CD4-positive, alpha-beta T cell (primary cell): ENCODE measurements at regions not wholly inside any gene's neighbourhood (a gene's known extent, or its start where the extent isn't known, plus 50 kb on each side); places are given as distances from the start of the nearest gene placed in this dataset.

Experiments used
- ATAC-seq: fragments of 200-7000 bp; cut with Tn5 transposase; one replicate; pipeline ENCODE4 v1.10.0; 2022; ENCODE audit warnings: mild to moderate bottlenecking; ENCODE audit not compliant: poor library complexity
- CTCF ChIA-PET: fragments of 350-600 bp; sonication (Branson Sonifier 250); formaldehyde crosslinking; loops from one replicate; lab custom pipeline; 2021; ENCODE audit warnings: antibody characterized with exemption, inconsistent platforms; lab: Charles Lee
- POLR2A ChIA-PET: fragments of 350-600 bp; sonication (Branson Sonifier 250); formaldehyde crosslinking; loops from one replicate; lab custom pipeline; 2021; ENCODE audit warnings: antibody characterized with exemption, inconsistent platforms; lab: Charles Lee
- DNase-seq, 14 experiments: peaks; one replicate each; pipeline ENCODE4 v3.0.0-alpha.2; 2013 to 2020; ENCODE audit warnings: mixed read lengths in 2 of 14
- H3K27ac ChIP-seq, 2 donors: one replicate each; pipeline versions ENCODE4 v1.5.1 to v1.7.0; 2013; ENCODE audit warnings: low read length in 2 of 2, low read depth in 1 of 2, mild to moderate bottlenecking in 1 of 2
- H3K27me3 ChIP-seq, 2 experiments: 1 replicate in 1 of 2; 2 replicates in 1 of 2; pipeline versions ENCODE4 v1.6.1 to v1.7.0; 2013; ENCODE audit warnings: low read length in 2 of 2, control low read depth in 1 of 2, mild to moderate bottlenecking in 1 of 2, moderate library complexity in 1 of 2; ENCODE audit not compliant: insufficient read depth in 2 of 2, control insufficient read depth in 1 of 2
- H3K36me3 ChIP-seq: one replicate; pipeline ENCODE4 v1.6.1; 2013; ENCODE audit warnings: low read length, control low read depth; ENCODE audit not compliant: insufficient read depth
- H3K4me1 ChIP-seq: one replicate; pipeline ENCODE4 v1.6.1; 2013; ENCODE audit warnings: low read length, control low read depth; ENCODE audit not compliant: insufficient read depth
- H3K4me3 ChIP-seq: one replicate; pipeline ENCODE4 v1.5.1; 2013; ENCODE audit warnings: mild to moderate bottlenecking, low read length, moderate library complexity
- H3K9me3 ChIP-seq, 2 experiments: 1 replicate in 1 of 2; 2 replicates in 1 of 2; pipeline versions ENCODE4 v1.6.1 to v1.7.0; 2013; ENCODE audit warnings: low read length in 2 of 2, mild to moderate bottlenecking in 2 of 2, control low read depth in 1 of 2, moderate library complexity in 1 of 2; ENCODE audit not compliant: control insufficient read depth in 1 of 2, insufficient read depth in 1 of 2
- H3K27ac Mint-ChIP-seq: one replicate; pipeline ENCODE4 v1.8.0; 2020; ENCODE audit warnings: mixed read lengths
- H3K27me3 Mint-ChIP-seq: one replicate; pipeline ENCODE4 v1.8.0; 2021; ENCODE audit warnings: mixed read lengths
- H3K36me3 Mint-ChIP-seq: one replicate; pipeline ENCODE4 v1.8.0; 2021; ENCODE audit warnings: low read depth, mixed read lengths
- H3K4me1 Mint-ChIP-seq: one replicate; pipeline ENCODE4 v1.8.0; 2021; ENCODE audit warnings: low read depth, mixed read lengths
- H3K4me3 Mint-ChIP-seq: one replicate; pipeline ENCODE4 v1.8.0; 2020; ENCODE audit warnings: mild to moderate bottlenecking, mixed read lengths
- H3K9me3 Mint-ChIP-seq: one replicate; pipeline ENCODE4 v1.8.0; 2020; ENCODE audit warnings: mixed read lengths
- intact Hi-C, 2 experiments: fragments of 100-400 bp; cut with DNase I in 1 of 2; cut with micrococcal nuclease in 1 of 2; formaldehyde crosslinking; loops; one replicate each; pipeline versions ENCODE4 v1.15.1 to v1.9.0; 2023 to 2025; cut with DNase I, micrococcal nuclease
- TF ChIP-seq, protein P1 (sequence below): fragments of 200-600 bp; IDR thresholded peaks from one replicate; pipeline ENCODE4 v1.8.0; 2022; ENCODE audit warnings: antibody characterized with exemption, mild to moderate bottlenecking

GRCh38 chr5:117675646-117676045 lies 1101.0 kb upstream of the SEMA6A start:
- Mint-ChIP-seq H3K27me3 (no peaks in the 10 kb centered on the region), H3K27ac (no peak overlapping the region), H3K36me3 (no peaks in the 10 kb centered on the region), H3K4me1 (no peaks in the 10 kb centered on the region), H3K4me3 (no peak overlapping the region), H3K9me3 (peaks cover 5% of the 10 kb centered on the region)
- TF ChIP-seq, protein P1, sequence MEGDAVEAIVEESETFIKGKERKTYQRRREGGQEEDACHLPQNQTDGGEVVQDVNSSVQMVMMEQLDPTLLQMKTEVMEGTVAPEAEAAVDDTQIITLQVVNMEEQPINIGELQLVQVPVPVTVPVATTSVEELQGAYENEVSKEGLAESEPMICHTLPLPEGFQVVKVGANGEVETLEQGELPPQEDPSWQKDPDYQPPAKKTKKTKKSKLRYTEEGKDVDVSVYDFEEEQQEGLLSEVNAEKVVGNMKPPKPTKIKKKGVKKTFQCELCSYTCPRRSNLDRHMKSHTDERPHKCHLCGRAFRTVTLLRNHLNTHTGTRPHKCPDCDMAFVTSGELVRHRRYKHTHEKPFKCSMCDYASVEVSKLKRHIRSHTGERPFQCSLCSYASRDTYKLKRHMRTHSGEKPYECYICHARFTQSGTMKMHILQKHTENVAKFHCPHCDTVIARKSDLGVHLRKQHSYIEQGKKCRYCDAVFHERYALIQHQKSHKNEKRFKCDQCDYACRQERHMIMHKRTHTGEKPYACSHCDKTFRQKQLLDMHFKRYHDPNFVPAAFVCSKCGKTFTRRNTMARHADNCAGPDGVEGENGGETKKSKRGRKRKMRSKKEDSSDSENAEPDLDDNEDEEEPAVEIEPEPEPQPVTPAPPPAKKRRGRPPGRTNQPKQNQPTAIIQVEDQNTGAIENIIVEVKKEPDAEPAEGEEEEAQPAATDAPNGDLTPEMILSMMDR = no peak
- CTCF ChIA-PET = no interaction called here
- ATAC-seq = no peak
- Histone ChIP-seq H3K36me3 (no peaks in the 10 kb centered on the region), H3K9me3 (no peaks in the 10 kb centered on the region), H3K4me3 (no peak overlapping the region), H3K27ac (no peak overlapping the region), H3K27me3 (no peaks in the 10 kb centered on the region), H3K4me1 (no peaks in the 10 kb centered on the region)
- intact Hi-C loops = no loop called here
- POLR2A ChIA-PET = no interaction called here
- no peak for DNase-seq

- Mint-ChIP-seq H3K27me3 (no peaks in the 10 kb centered on the region), H3K36me3 (no peaks in the 10 kb centered on the region), H3K4me1 (no peaks in the 10 kb centered on the region), H3K4me3 (no peak overlapping the region), H3K27ac (no peak overlapping the region), H3K9me3 (peaks cover 3% of the 10 kb centered on the region)
- Histone ChIP-seq H3K36me3 (no peaks in the 10 kb centered on the region), H3K27me3 (no peaks in the 10 kb centered on the region), H3K9me3 (no peaks in the 10 kb centered on the region), H3K4me3 (no peak overlapping the region), H3K4me1 (no peaks in the 10 kb centered on the region), H3K27ac (no peak overlapping the region)
- TF ChIP-seq, protein P1 = no peak
- ChIA-PET CTCF (no interaction called here), POLR2A (no interaction called here)
- intact Hi-C loops = no loop called here
- ATAC-seq (no peak), DNase-seq (no peak)
Measured at GRCh38 chr5:117671551-117671950, 1096.9 kb upstream of the SEMA6A start.

DNA sequence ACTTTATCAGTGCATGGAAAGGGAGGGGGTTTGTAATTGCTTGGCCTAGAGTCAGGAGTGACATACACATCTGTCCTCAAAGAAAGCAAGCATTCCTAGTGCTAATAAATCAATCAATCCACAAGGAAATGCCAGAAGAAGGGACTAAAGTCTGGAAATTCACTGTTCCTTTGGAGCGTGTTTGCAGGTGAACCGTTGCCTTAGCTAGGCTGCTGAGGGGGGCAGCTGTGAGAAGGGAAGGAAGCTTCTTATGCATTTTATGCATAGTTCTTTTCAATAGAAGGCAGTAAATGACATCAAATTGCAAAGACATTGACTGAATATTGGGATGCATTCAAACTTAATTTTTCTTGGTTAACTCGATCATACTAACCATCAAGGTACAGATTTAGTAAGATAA lies 1092.5 kb upstream of the SEMA6A start:
- Histone ChIP-seq H3K36me3 (no peaks in the 10 kb centered on the region), H3K27ac (no peak overlapping the region), H3K27me3 (no peaks in the 10 kb centered on the region), H3K4me1 (no peaks in the 10 kb centered on the region), H3K9me3 (no peaks in the 10 kb centered on the region), H3K4me3 (no peak overlapping the region)
- H3K27me3 Mint-ChIP-seq = no peaks in the 10 kb centered on the region
- intact Hi-C loops = no loop called here
- H3K4me3 Mint-ChIP-seq = no peak overlapping the region
- ATAC-seq = no peak
- H3K9me3 Mint-ChIP-seq = peaks cover 6% of the 10 kb centered on the region
- H3K27ac Mint-ChIP-seq = no peak overlapping the region
- ChIA-PET POLR2A (no interaction called here), CTCF (no interaction called here)
- no peaks in the 10 kb centered on the region for H3K4me1 Mint-ChIP-seq
- TF ChIP-seq, protein P1 = no peak
- DNase-seq = no peak
- no peaks in the 10 kb centered on the region for H3K36me3 Mint-ChIP-seq
